ENCODE measurements at regions not wholly inside any gene's neighbourhood (a gene's known extent, or its start where the extent isn't known, plus 50 kb on each side); places are given as distances from the start of the nearest gene placed in this dataset.

GRCh38 chrX:10390187-10390586, 230.2 kb downstream of the MID1 start (continued):
- no peak for TF ChIP-seq DLX4 (CRISPR knock-in tag; IDR thresholded peaks at IDR 0.05)
- TF ChIP-seq SNAPC5 (CRISPR knock-in tag; IDR thresholded peaks at IDR 0.05): no peak
- no peak for TF ChIP-seq TEAD1 (CRISPR knock-in tag; IDR thresholded peaks at IDR 0.05)
- no peak for TF ChIP-seq SNIP1 (IDR thresholded peaks at IDR 0.05; ENCODE audit: low read depth)
- no peak for TF ChIP-seq ZSCAN29 (IDR thresholded peaks at IDR 0.05)

- ChIA-PET CTCF (ENCODE audit: low intra/inter-chr PET ratio) (no interaction called here), POLR2A (no interaction called here)
- FAIRE-seq: no peak
- Histone ChIP-seq H4K20me1 (replicated peaks; ENCODE audit: control insufficient read depth, insufficient read depth, low read length) (no peaks in the 10 kb centered on the region), H3K79me2 (ENCODE audit: control insufficient read depth, insufficient read depth, low read length) (no peaks in the 10 kb centered on the region), H3K4me2 (ENCODE audit: insufficient read depth, low read length) (no peak overlapping the region), H3K9ac (ENCODE audit: insufficient read depth in 1 of 2, low read depth in 2 of 2, low read length in 2 of 2) (no peak overlapping the region), H3K36me3 (ENCODE audit: control insufficient read depth, insufficient read depth, low read length) (no peaks in the 10 kb centered on the region), H3K9me1 (ENCODE audit: control insufficient read depth, insufficient read depth, low read length) (no peaks in the 10 kb centered on the region), H3K4me1 (replicated peaks in 1 of 2; ENCODE audit: control insufficient read depth in 2 of 2, insufficient read depth in 2 of 2, low read length in 2 of 2) (no peaks in the 10 kb centered on the region), H2AFZ (ENCODE audit: low read depth, low read length) (no peak overlapping the region), H3K9me3 (replicated peaks; ENCODE audit: control insufficient read depth, insufficient read depth, low read depth, low read length) (no peaks in the 10 kb centered on the region), H3K4me3 (no peak overlapping the region), H3K27me3 (ENCODE audit: control insufficient read depth in 2 of 2, insufficient read depth in 2 of 2, low read length in 2 of 2) (peaks cover 0 to 5% of the 10 kb centered on the region in 2 experiments; a peak in 1 of 5 replicates), H3K27ac (ENCODE audit: extremely low read depth, low read depth, low read length) (no peak overlapping the region)
- no peak for ATAC-seq
- in situ Hi-C loops (cut with MboI): no loop called here
- TF ChIP-seq BRD4 (IDR thresholded peaks at IDR 0.05) (no peak), ILK (tag; IDR thresholded peaks at IDR 0.05; ENCODE audit: borderline replicate concordance, low read depth) (no peak), BRCA1 (IDR thresholded peaks at IDR 0.05) (no peak), BRCA1 (CRISPR knock-in tag; IDR thresholded peaks at IDR 0.05) (no peak), SRSF3 (IDR thresholded peaks at IDR 0.05; ENCODE audit: insufficient read depth, low read length) (no peak), MECOM (CRISPR knock-in tag; IDR thresholded peaks at IDR 0.05) (no peak), RCOR1 (IDR thresholded peaks at IDR 0.05; ENCODE audit: borderline replicate concordance in 1 of 2, low read depth in 2 of 2, low read length in 2 of 2) (no peak)
- BruUV-seq (replicated peaks): no TSS peak
- intact Hi-C loops (cut with micrococcal nuclease): no loop called here
- DNase-seq (ENCODE audit: extremely low read depth in 1 of 4, low spot score in 3 of 4): no peak
- WGBS (ENCODE audit: insufficient coverage, low coverage, missing lambda C conversion rate): 0% methylated on average over 1 of the region's 3 CpGs
Measured at GRCh38 chrX:10393241-10393640, 227.1 kb downstream of the MID1 start.

All from K562 (cell line).